Adipocyte (in vitro differentiated cells): ENCODE measurements at regions not wholly inside any gene's neighbourhood (a gene's known extent, or its start where the extent isn't known, plus 50 kb on each side); places are given as distances from the start of the nearest gene placed in this dataset.

ENCODE experiments used
- DNase-seq: peaks from one replicate; pipeline ENCODE4 v3.0.0-alpha.2; 2015; ENCODE audit warnings: low read depth
- H3K27me3 ChIP-seq: replicated peaks from 2 replicates; pipeline ENCODE4 v1.7.0; 2013; ENCODE audit warnings: mild to moderate bottlenecking, low read length, moderate library complexity; ENCODE audit not compliant: control insufficient read depth, insufficient read depth
- H3K36me3 ChIP-seq: 2 replicates; pipeline ENCODE4 v1.7.0; 2013; ENCODE audit warnings: low read length, mild to moderate bottlenecking, moderate library complexity; ENCODE audit not compliant: control insufficient read depth, insufficient read depth, severe bottlenecking
- H3K4me1 ChIP-seq: 2 replicates; pipeline ENCODE4 v1.7.0; 2013; ENCODE audit warnings: mild to moderate bottlenecking, low read length, moderate library complexity; ENCODE audit not compliant: control insufficient read depth, insufficient read depth
- H3K4me3 ChIP-seq: 2 replicates; pipeline ENCODE4 v1.7.0; 2013; ENCODE audit warnings: mild to moderate bottlenecking, low read length, moderate library complexity
- H3K9ac ChIP-seq: 2 replicates; pipeline ENCODE4 v1.7.0; 2013; ENCODE audit warnings: mild to moderate bottlenecking, low read length, moderate library complexity
- H3K9me3 ChIP-seq: 2 replicates; pipeline ENCODE4 v1.7.0; 2013; ENCODE audit warnings: mild to moderate bottlenecking, low read length, moderate library complexity; ENCODE audit not compliant: control insufficient read depth

- Histone ChIP-seq H3K27me3 (peaks cover 23% of the 10 kb centered on the region), H3K4me1 (no peaks in the 10 kb centered on the region), H3K4me3 (no peak overlapping the region), H3K9me3 (no peaks in the 10 kb centered on the region), H3K36me3 (no peaks in the 10 kb centered on the region), H3K9ac (no peak overlapping the region)
- DNase-seq: no peak
Measured at GRCh38 chr5:173733831-173734501, 117.5 kb upstream of the BOD1 start.

GRCh38 chr5:173734716-173735115 lies 118.3 kb upstream of the BOD1 start:
- Histone ChIP-seq H3K9ac (no peak overlapping the region), H3K4me1 (no peaks in the 10 kb centered on the region), H3K27me3 (peaks cover 16% of the 10 kb centered on the region), H3K4me3 (no peak overlapping the region), H3K36me3 (no peaks in the 10 kb centered on the region), H3K9me3 (no peaks in the 10 kb centered on the region)
- DNase-seq: no peak

GRCh38 chr5:173735184-173735583 lies 118.7 kb upstream of the BOD1 start:
- Histone ChIP-seq H3K4me3 (no peak overlapping the region), H3K9ac (no peak overlapping the region), H3K4me1 (no peaks in the 10 kb centered on the region), H3K36me3 (no peaks in the 10 kb centered on the region), H3K27me3 (peaks cover 12% of the 10 kb centered on the region), H3K9me3 (no peaks in the 10 kb centered on the region)
- DNase-seq: no peak

GRCh38 chr5:173735691-173736090 lies 119.2 kb upstream of the BOD1 start:
- Histone ChIP-seq H3K4me3 (no peak overlapping the region), H3K9me3 (no peaks in the 10 kb centered on the region), H3K4me1 (no peaks in the 10 kb centered on the region), H3K9ac (no peak overlapping the region), H3K27me3 (peaks cover 12% of the 10 kb centered on the region), H3K36me3 (no peaks in the 10 kb centered on the region)
- DNase-seq: no peak

GRCh38 chr5:173736374-173736773 lies 119.9 kb upstream of the BOD1 start:
- no peak for DNase-seq
- Histone ChIP-seq H3K36me3 (no peaks in the 10 kb centered on the region), H3K4me1 (no peaks in the 10 kb centered on the region), H3K9me3 (no peaks in the 10 kb centered on the region), H3K9ac (no peak overlapping the region), H3K27me3 (peaks cover 12% of the 10 kb centered on the region), H3K4me3 (no peak overlapping the region)

- H3K27me3 ChIP-seq: peaks cover 12% of the 10 kb centered on the region
- H3K4me3 ChIP-seq: no peak overlapping the region
- H3K9ac ChIP-seq: no peak overlapping the region
- DNase-seq: no peak
- H3K36me3 ChIP-seq: no peaks in the 10 kb centered on the region
- no peaks in the 10 kb centered on the region for H3K4me1 ChIP-seq
- H3K9me3 ChIP-seq: no peaks in the 10 kb centered on the region
Measured at GRCh38 chr5:173736923-173737412, 120.5 kb upstream of the BOD1 start.

- Histone ChIP-seq H3K9ac (no peak overlapping the region), H3K27me3 (peaks cover 4% of the 10 kb centered on the region), H3K4me1 (no peaks in the 10 kb centered on the region), H3K9me3 (no peaks in the 10 kb centered on the region), H3K36me3 (no peaks in the 10 kb centered on the region), H3K4me3 (no peak overlapping the region)
- DNase-seq: no peak
Measured at GRCh38 chr5:173739741-173740140, 123.3 kb upstream of the BOD1 start.

GRCh38 chr5:173740400-173740799 lies 124.0 kb upstream of the BOD1 start:
- Histone ChIP-seq H3K9ac (no peak overlapping the region), H3K9me3 (no peaks in the 10 kb centered on the region), H3K4me3 (no peak overlapping the region), H3K36me3 (no peaks in the 10 kb centered on the region), H3K4me1 (no peaks in the 10 kb centered on the region), H3K27me3 (peaks cover 4% of the 10 kb centered on the region)
- no peak for DNase-seq

- Histone ChIP-seq H3K9ac (no peak overlapping the region), H3K36me3 (no peaks in the 10 kb centered on the region), H3K9me3 (no peaks in the 10 kb centered on the region), H3K4me3 (no peak overlapping the region), H3K4me1 (no peaks in the 10 kb centered on the region), H3K27me3 (no peaks in the 10 kb centered on the region)
- no peak for DNase-seq
Measured at GRCh38 chr5:173741087-173741486, 124.6 kb upstream of the BOD1 start.

- H3K4me1 ChIP-seq: no peaks in the 10 kb centered on the region
- H3K4me3 ChIP-seq: no peak overlapping the region
- H3K36me3 ChIP-seq: no peaks in the 10 kb centered on the region
- H3K27me3 ChIP-seq: no peaks in the 10 kb centered on the region
- H3K9me3 ChIP-seq: no peaks in the 10 kb centered on the region
- no peak overlapping the region for H3K9ac ChIP-seq
- no peak for DNase-seq
Measured at GRCh38 chr5:173741729-173742431, 125.4 kb upstream of the BOD1 start.

- Histone ChIP-seq H3K36me3 (no peaks in the 10 kb centered on the region), H3K9ac (no peak overlapping the region), H3K4me3 (no peak overlapping the region), H3K4me1 (no peaks in the 10 kb centered on the region), H3K9me3 (no peaks in the 10 kb centered on the region), H3K27me3 (no peaks in the 10 kb centered on the region)
- no peak for DNase-seq
Measured at GRCh38 chr5:173742432-173742816, 126.0 kb upstream of the BOD1 start.
